ENCODE measurements at regions not wholly inside any gene's neighbourhood (a gene's known extent, or its start where the extent isn't known, plus 50 kb on each side); places are given as distances from the start of the nearest gene placed in this dataset.

DNA sequence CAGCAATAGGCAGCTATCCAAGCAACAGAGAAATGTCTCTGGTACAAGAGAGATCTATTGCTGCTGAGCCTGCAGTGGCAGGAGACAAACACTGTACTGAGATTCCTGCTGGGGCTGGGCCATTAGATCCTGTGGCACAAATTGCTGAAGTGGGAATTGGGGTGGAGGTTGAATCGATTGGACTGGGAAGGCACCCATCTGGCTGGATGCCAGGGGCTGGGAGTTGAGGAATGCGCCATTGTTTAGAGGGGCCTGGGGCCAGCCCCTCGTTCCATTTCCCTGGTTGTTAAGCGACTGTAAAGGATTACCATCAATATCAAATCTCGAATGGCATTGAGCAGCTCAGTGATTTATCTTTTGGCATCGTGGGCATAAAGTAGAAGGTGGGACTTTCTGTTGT, 54.1 kb upstream of the ARL4D start:
- TF ChIP-seq, protein P1, sequence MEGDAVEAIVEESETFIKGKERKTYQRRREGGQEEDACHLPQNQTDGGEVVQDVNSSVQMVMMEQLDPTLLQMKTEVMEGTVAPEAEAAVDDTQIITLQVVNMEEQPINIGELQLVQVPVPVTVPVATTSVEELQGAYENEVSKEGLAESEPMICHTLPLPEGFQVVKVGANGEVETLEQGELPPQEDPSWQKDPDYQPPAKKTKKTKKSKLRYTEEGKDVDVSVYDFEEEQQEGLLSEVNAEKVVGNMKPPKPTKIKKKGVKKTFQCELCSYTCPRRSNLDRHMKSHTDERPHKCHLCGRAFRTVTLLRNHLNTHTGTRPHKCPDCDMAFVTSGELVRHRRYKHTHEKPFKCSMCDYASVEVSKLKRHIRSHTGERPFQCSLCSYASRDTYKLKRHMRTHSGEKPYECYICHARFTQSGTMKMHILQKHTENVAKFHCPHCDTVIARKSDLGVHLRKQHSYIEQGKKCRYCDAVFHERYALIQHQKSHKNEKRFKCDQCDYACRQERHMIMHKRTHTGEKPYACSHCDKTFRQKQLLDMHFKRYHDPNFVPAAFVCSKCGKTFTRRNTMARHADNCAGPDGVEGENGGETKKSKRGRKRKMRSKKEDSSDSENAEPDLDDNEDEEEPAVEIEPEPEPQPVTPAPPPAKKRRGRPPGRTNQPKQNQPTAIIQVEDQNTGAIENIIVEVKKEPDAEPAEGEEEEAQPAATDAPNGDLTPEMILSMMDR (IDR thresholded peaks at IDR 0.05) = no peak

DNA sequence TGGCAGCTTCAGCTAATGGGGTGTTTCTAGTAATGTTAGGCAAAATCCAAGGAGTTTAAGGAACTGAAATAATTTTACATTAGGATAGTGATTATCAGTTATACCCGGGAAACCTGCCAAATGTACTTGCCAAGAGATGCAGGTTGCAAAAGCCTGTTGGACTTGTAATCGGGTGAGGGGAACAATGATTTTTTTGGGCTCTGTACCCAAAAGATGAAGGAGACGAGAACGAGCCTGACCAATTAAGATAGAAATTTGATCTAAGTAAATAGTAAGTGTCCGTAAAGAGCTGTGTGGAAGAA, 56.3 kb upstream of the ARL4D start:
- TF ChIP-seq, protein P1 (IDR thresholded peaks at IDR 0.05) = no peak

DNA sequence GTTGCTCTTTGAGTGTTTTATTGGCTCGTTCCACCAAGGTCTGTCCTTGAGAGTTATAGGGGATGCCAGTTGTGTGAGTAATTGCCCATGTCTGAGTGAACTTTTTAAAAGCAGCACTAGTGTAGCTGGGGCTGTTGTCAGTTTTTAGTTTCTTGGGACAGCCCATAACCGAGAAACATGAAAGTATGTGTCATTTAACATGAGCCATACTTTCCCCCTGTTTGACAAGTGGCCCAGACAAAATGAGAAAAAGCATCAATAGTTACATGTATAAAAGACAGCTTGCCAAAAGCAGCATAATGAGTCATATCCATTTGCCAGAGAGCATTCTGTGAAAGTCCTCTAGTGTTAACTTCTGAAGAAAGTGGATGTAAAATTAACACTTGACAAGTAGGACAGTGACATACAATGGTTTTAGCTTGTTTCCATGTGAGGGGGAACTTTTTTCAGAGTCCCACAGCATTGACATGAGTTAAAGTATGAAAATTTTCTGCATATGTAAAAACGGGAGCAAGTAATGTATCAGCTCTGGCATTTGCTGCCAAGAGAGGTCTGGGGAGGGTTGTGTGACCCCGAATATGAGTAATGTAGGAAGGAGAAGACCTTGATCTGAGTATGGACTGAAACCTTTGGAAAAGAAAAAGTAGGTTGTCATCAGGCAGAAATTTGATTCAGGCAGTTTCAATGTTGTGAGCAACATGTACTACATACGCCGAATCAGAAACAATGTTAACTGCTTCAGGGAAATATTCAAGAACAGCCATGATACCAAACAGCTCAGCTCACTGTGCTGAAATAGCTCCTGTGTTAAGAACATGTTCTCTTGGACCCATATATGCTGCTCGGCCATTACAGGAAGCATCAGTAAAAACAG, 56.8 kb upstream of the ARL4D start:
- TF ChIP-seq, protein P1 (IDR thresholded peaks at IDR 0.05) = no peak

DNA sequence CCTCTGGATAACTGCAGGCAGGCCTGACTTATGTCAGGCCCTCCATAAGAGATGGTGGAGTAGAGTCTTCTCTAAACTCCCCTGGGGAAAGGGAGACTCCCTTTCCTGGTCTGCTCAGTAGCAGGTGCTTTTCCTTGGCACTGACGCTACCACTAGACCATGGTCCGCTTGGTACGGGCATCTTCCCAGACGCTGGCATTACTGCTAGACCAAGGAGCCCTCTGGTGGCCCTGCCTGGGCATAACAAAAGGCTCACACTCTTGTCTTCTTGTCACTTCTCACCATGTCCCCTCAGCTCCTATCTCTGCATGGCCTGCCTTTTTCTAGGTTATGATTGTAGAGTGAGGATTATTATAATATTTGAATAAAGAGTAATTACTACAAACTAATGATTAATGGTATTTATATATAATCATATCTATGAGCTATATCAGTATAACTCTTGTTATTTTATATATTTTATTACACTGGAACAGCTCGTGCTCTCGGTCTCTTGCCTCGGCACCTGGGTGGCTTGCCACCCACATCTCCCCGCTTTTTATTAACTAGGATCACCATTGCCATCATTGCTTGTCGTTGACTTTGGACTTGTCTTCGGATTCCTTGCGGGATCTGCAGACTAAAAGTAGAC, 59.8 kb upstream of the ARL4D start:
- TF ChIP-seq, protein P1 (IDR thresholded peaks at IDR 0.05) = peak; percentile 74

DNA sequence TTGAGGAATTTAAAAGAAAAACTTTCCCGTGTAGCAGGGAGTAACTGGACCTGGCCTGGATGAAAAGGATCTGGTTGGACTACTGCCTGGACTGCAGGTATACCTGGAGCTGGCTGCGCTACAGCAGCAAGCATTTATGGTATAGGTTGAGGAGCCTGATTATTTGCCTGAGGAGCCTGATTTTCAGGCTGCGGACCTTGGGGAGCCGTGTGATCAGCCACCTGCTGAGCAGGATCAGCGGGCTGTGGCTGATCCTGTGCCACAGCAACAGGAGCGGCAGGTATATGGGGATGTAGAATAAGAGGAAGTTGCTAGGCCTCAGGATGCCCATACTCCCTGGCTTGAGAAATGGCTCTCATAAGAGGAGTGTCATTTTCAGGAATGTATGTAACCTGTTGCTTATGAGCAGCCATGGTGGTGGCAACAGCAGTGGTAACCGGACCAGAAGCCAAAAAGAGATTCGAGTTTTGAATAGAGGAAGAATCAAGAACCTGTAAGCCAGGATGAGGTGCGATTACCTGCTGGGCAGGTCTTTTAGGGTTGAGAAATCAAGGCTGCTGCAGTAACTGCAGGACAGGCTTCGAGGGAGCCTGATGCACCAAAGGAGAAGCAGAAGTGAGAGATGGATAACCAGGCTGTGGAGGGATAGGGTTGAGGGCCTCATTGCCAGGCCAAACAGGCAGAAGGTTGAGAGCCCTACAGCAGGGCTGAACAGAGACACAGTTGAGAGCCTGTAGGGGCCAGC, 60.9 kb upstream of the ARL4D start:
- TF ChIP-seq, protein P1 (IDR thresholded peaks at IDR 0.05) = no peak

DNA sequence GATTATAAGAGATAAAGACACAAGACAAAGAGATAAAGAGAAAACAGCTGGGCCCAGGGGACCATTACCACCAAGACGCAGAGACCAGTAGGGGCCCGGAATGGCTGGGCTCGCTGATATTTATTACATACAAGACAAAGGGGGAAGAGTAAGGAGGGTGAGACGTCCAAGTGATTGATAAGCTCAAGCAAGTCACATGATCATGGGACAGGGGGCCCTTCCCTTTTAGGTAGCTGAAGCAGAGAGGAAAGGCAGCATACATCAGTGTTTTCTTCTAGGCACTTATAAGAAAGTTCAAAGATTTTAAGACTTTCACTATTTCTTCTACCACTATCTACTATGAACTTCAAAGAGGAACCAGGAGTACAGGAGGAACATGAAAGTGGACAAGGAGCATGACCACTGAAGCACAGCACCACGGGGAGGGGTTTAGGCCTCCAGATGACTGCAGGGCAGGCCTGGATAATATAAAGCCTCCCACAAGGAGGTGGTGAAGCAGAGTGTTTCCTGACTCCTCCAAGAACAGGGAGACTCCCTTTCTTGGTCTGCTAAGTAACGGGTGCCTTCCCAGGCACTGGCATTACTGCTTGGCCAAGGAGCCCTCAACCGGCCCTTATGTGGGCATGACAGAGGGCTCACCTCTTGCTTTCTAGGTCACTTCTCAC, 63.9 kb upstream of the ARL4D start:
- TF ChIP-seq, protein P1 (IDR thresholded peaks at IDR 0.05) = no peak

DNA sequence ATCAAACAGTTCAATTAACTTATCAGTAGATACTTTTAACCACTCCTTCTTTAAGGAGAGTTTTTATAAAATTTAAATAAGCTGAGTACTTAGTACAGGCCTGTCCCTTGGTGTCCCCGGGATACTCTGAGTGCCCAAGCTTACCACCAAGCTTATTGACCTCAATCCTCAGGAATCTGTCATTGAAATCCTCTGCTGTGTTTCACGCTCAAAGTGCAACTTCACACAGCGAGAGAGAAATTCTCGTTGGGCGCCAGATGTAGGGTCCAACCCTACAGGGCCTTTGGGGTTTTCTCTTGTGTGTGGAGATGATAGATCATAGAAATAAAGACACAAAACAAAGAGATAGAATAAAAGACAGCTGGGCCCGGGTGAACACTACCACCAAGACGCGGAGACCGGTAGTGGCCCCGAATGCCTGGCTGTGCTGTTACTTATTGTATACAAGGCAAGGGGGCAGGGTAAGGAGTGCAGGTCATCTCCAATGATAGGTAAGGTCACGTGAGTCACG, 65.3 kb upstream of the ARL4D start:
- TF ChIP-seq, protein P1 (IDR thresholded peaks at IDR 0.05) = no peak

Measured in LNCAP (cell line).